WTC11 (cell line): ENCODE measurements at regions not wholly inside any gene's neighbourhood (a gene's known extent, or its start where the extent isn't known, plus 50 kb on each side); places are given as distances from the start of the nearest gene placed in this dataset.

Source experiments
- ATAC-seq: fragments of 200-7000 bp; cut with Tn5 transposase; 2 replicates; pipeline ENCODE4 v1.10.0; 2021; ENCODE audit warnings: mild to moderate bottlenecking, moderate library complexity
- CTCF ChIA-PET: fragments of 300-600 bp; sonication (Branson Sonifier 250); formaldehyde crosslinking; loops from one replicate; lab custom pipeline; 2021; ENCODE audit warnings: antibody characterized with exemption; lab: Charles Lee
- POLR2A ChIA-PET: fragments of 350-600 bp; sonication (Branson Sonifier 250); formaldehyde crosslinking; loops from one replicate; lab custom pipeline; 2021; ENCODE audit warnings: antibody characterized with exemption; lab: Charles Lee
- DNase-seq: peaks from one replicate; pipeline ENCODE4 v3.0.0; 2021; ENCODE audit warnings: low spot score
- H3K27ac Mint-ChIP-seq: 2 replicates; pipeline ENCODE4 v1.8.0; 2021; ENCODE audit warnings: mixed read lengths
- H3K27me3 Mint-ChIP-seq: 2 replicates; pipeline ENCODE4 v1.8.0; 2021; ENCODE audit warnings: low read depth, mild to moderate bottlenecking, moderate library complexity, mixed read lengths
- H3K36me3 Mint-ChIP-seq: 2 replicates; pipeline ENCODE4 v1.8.0; 2021; ENCODE audit warnings: mixed read lengths
- H3K4me1 Mint-ChIP-seq: 2 replicates; pipeline ENCODE4 v1.8.0; 2022; ENCODE audit warnings: mixed read lengths
- H3K4me3 Mint-ChIP-seq: 2 replicates; pipeline ENCODE4 v1.8.0; 2021; ENCODE audit warnings: mild to moderate bottlenecking, moderate library complexity, mixed read lengths
- H3K9me3 Mint-ChIP-seq: 2 replicates; pipeline ENCODE4 v1.8.0; 2021; ENCODE audit warnings: mixed read lengths
- ATF2 ChIP-seq: sonication (generic); formaldehyde crosslinking; IDR thresholded peaks from 2 replicates; pipeline ENCODE4 v1.8.1; 2022; ENCODE audit warnings: low read depth, missing genetic modification reagents, borderline replicate concordance
- CBFB ChIP-seq: sonication (generic); formaldehyde crosslinking; IDR thresholded peaks from 2 replicates; pipeline ENCODE4 v1.8.1; 2022; ENCODE audit warnings: mild to moderate bottlenecking, low read depth, missing genetic modification reagents
- E2F1 ChIP-seq: sonication (generic); formaldehyde crosslinking; IDR thresholded peaks from 2 replicates; pipeline ENCODE4 v1.8.0; 2022; ENCODE audit warnings: mild to moderate bottlenecking, missing genetic modification reagents
- ELF4 ChIP-seq: sonication (generic); formaldehyde crosslinking; IDR thresholded peaks from 2 replicates; pipeline ENCODE4 v1.8.1; 2022; ENCODE audit warnings: low read depth, mild to moderate bottlenecking, moderate library complexity, missing genetic modification reagents
- GABPB1 ChIP-seq: sonication (generic); formaldehyde crosslinking; IDR thresholded peaks from 2 replicates; pipeline ENCODE4 v1.8.1; 2023; ENCODE audit warnings: mild to moderate bottlenecking, missing genetic modification reagents
- NR1H2 ChIP-seq: sonication (generic); formaldehyde crosslinking; IDR thresholded peaks from 2 replicates; pipeline ENCODE4 v1.9.0; 2021; ENCODE audit warnings: mild to moderate bottlenecking, moderate library complexity, missing genetic modification reagents
- NR3C1 ChIP-seq: sonication (generic); formaldehyde crosslinking; conservative IDR thresholded peaks from 2 replicates; pipeline ENCODE4 v1.8.1; 2023; ENCODE audit warnings: low read depth, mild to moderate bottlenecking, missing genetic modification reagents
- PREB ChIP-seq: sonication (generic); formaldehyde crosslinking; IDR thresholded peaks from 2 replicates; pipeline ENCODE4 v1.8.1; 2022; ENCODE audit warnings: mild to moderate bottlenecking, missing genetic modification reagents, moderate library complexity, borderline replicate concordance
- SMAD4 ChIP-seq: sonication (generic); formaldehyde crosslinking; IDR thresholded peaks from 2 replicates; pipeline ENCODE4 v1.8.0; 2022; ENCODE audit warnings: mild to moderate bottlenecking, missing genetic modification reagents
- USF2 ChIP-seq: sonication (generic); formaldehyde crosslinking; IDR thresholded peaks from 2 replicates; pipeline ENCODE4 v1.8.1; 2023; ENCODE audit warnings: mild to moderate bottlenecking, missing genetic modification reagents, moderate library complexity
- ZBTB43 ChIP-seq: sonication (generic); formaldehyde crosslinking; IDR thresholded peaks from 2 replicates; pipeline ENCODE4 v1.8.1; 2023; ENCODE audit warnings: mild to moderate bottlenecking, missing genetic modification reagents
- ZNF232 ChIP-seq: sonication (generic); formaldehyde crosslinking; IDR thresholded peaks from 2 replicates; pipeline ENCODE4 v1.8.0; 2022; ENCODE audit warnings: mild to moderate bottlenecking, missing genetic modification reagents
- ZNF425 ChIP-seq: fragments of 250-450 bp; sonication (Bioruptor Pico); conservative IDR thresholded peaks from 2 replicates; pipeline ENCODE4 v1.9.0; 2021; ENCODE audit warnings: mild to moderate bottlenecking
- ZNF532 ChIP-seq: fragments of 250-450 bp; sonication (Bioruptor Pico); IDR thresholded peaks from 2 replicates; pipeline ENCODE4 v1.9.0; 2021; ENCODE audit warnings: mild to moderate bottlenecking, borderline replicate concordance

GRCh38 chr10:78750418-78750817 lies 318.3 kb upstream of the ZMIZ1 start (continued):
- no peak for TF ChIP-seq ZNF532 (CRISPR knock-in tag)
- TF ChIP-seq SMAD4 (CRISPR knock-in tag): no peak
- no peak for TF ChIP-seq ELF4
- TF ChIP-seq USF2 (CRISPR knock-in tag): no peak
- TF ChIP-seq NR3C1 (CRISPR knock-in tag): no peak
- no peak for TF ChIP-seq ZNF425 (CRISPR knock-in tag)
- no peak for TF ChIP-seq ATF2 (CRISPR knock-in tag)
- no peak for TF ChIP-seq GABPB1 (CRISPR knock-in tag)
- no peak for TF ChIP-seq E2F1 (CRISPR knock-in tag)

- CTCF ChIA-PET: interaction anchor here (1.1 kb wide), 1 partner anchor 94 kb away, joined by 5 read pairs; no protein-coding TSS in a partner anchor
- Mint-ChIP-seq H3K27me3 (no peaks in the 10 kb centered on the region; the same call in none of the 2 replicates), H3K36me3 (no peaks in the 10 kb centered on the region), H3K9me3 (peaks cover 7% of the 10 kb centered on the region), H3K27ac (no peak overlapping the region), H3K4me3 (no peak overlapping the region), H3K4me1 (peaks cover 18% of the 10 kb centered on the region)
- TF ChIP-seq PREB (CRISPR knock-in tag) (no peak), ZNF232 (CRISPR knock-in tag) (no peak), NR1H2 (CRISPR knock-in tag) (no peak), ZBTB43 (CRISPR knock-in tag) (no peak), GABPB1 (CRISPR knock-in tag) (no peak), CBFB (CRISPR knock-in tag) (no peak)
- no peak for ATAC-seq
- DNase-seq: no peak
- POLR2A ChIA-PET: no interaction called here
Observed at GRCh38 chr10:78751716-78752115, 317.1 kb upstream of the ZMIZ1 start.
